C4-2B (cell line): ENCODE measurements at regions not wholly inside any gene's neighbourhood (a gene's known extent, or its start where the extent isn't known, plus 50 kb on each side); places are given as distances from the start of the nearest gene placed in this dataset.

Source experiments
- H3K27ac ChIP-seq: fragments of 450-650 bp; 2 replicates; pipeline ENCODE4 v1.5.1; 2017
- CTCF ChIP-seq: fragments of 450-650 bp; conservative IDR thresholded peaks from 2 replicates; pipeline ENCODE4 v1.5.1; 2017; ENCODE audit warnings: mild to moderate bottlenecking
- ZFX ChIP-seq: fragments of 450-650 bp; IDR thresholded peaks from 2 replicates; pipeline ENCODE4 v1.6.1; 2017

GRCh38 chr13:55820817-55821216 lies 1319.9 kb upstream of the PRR20A start:
- no peak for TF ChIP-seq ZFX
- no peak for TF ChIP-seq CTCF
- H3K27ac ChIP-seq, result no peak overlapping the region

GRCh38 chr13:55869648-55870047 lies 1271.1 kb upstream of the PRR20A start:
- TF ChIP-seq ZFX (no peak), CTCF (no peak)
- H3K27ac ChIP-seq, result no peak overlapping the region

- TF ChIP-seq CTCF (no peak), ZFX (no peak)
- H3K27ac ChIP-seq, result no peak overlapping the region
Observed at GRCh38 chr13:55887561-55887960, 1253.2 kb upstream of the PRR20A start.

- TF ChIP-seq ZFX (no peak), CTCF (no peak)
- H3K27ac ChIP-seq, result no peak overlapping the region
Observed at GRCh38 chr13:55893540-55893939, 1247.2 kb upstream of the PRR20A start.

- TF ChIP-seq ZFX (no peak), CTCF (no peak)
- H3K27ac ChIP-seq, result no peak overlapping the region
Observed at GRCh38 chr13:55937180-55937579, 1203.5 kb upstream of the PRR20A start.

GRCh38 chr13:55948175-55948574 lies 1192.5 kb upstream of the PRR20A start:
- H3K27ac ChIP-seq, result no peak overlapping the region
- TF ChIP-seq ZFX (no peak), CTCF (no peak)

- H3K27ac ChIP-seq, result no peak overlapping the region
- no peak for TF ChIP-seq CTCF
- TF ChIP-seq ZFX, result no peak
Observed at GRCh38 chr13:55963934-55964333, 1176.8 kb upstream of the PRR20A start.
